ENCODE measurements at regions not wholly inside any gene's neighbourhood (a gene's known extent, or its start where the extent isn't known, plus 50 kb on each side); places are given as distances from the start of the nearest gene placed in this dataset.

- Mint-ChIP-seq H3K36me3 (ENCODE audit: low read depth) (no peaks in the 10 kb centered on the region), H3K4me3 (no peak overlapping the region), H3K4me1 (peaks cover 2% of the 10 kb centered on the region), H3K27ac (no peak overlapping the region), H3K27me3 (no peaks in the 10 kb centered on the region), H3K9me3 (no peaks in the 10 kb centered on the region)
- ChIA-PET POLR2A (no interaction called here), CTCF (no interaction called here)
- no peak for DNase-seq
Observed at GRCh38 chr5:124349931-124350330, 396.5 kb downstream of the ZNF608 start.

- no peaks in the 10 kb centered on the region for H3K27me3 Mint-ChIP-seq
Observed at GRCh38 chr5:124343451-124343867, 403.0 kb downstream of the ZNF608 start.

GRCh38 chr5:124342986-124343385, 403.5 kb downstream of the ZNF608 start:
- no peaks in the 10 kb centered on the region for H3K9me3 Mint-ChIP-seq
- H3K4me1 Mint-ChIP-seq = no peaks in the 10 kb centered on the region
- DNase-seq = no peak
- POLR2A ChIA-PET = no interaction called here
- CTCF ChIA-PET = interaction anchor here (0.7 kb wide), 1 partner anchor 1267 kb away, joined by 3 read pairs; no protein-coding TSS in a partner anchor
- no peaks in the 10 kb centered on the region for H3K27me3 Mint-ChIP-seq
- no peak overlapping the region for H3K4me3 Mint-ChIP-seq
- no peaks in the 10 kb centered on the region for H3K36me3 Mint-ChIP-seq (ENCODE audit: low read depth)
- H3K27ac Mint-ChIP-seq = no peak overlapping the region

More at GRCh38 chr5:124343451-124343867, 403.0 kb downstream of the ZNF608 start:
- Mint-ChIP-seq H3K36me3 (ENCODE audit: low read depth) (no peaks in the 10 kb centered on the region), H3K4me3 (no peak overlapping the region), H3K27ac (no peak overlapping the region), H3K4me1 (no peaks in the 10 kb centered on the region), H3K9me3 (no peaks in the 10 kb centered on the region)
- DNase-seq = no peak
- ChIA-PET CTCF (no interaction called here), POLR2A (no interaction called here)

GRCh38 chr5:124342584-124342983, 403.9 kb downstream of the ZNF608 start:
- POLR2A ChIA-PET = no interaction called here
- Mint-ChIP-seq H3K27me3 (no peaks in the 10 kb centered on the region), H3K36me3 (ENCODE audit: low read depth) (no peaks in the 10 kb centered on the region), H3K9me3 (no peaks in the 10 kb centered on the region), H3K4me1 (no peaks in the 10 kb centered on the region), H3K4me3 (no peak overlapping the region), H3K27ac (no peak overlapping the region)
- no peak for DNase-seq
- CTCF ChIA-PET = interaction anchor here (0.7 kb wide), 1 partner anchor 1267 kb away, joined by 3 read pairs; no protein-coding TSS in a partner anchor

GRCh38 chr5:124342027-124342471, 404.4 kb downstream of the ZNF608 start:
- Mint-ChIP-seq H3K9me3 (no peaks in the 10 kb centered on the region), H3K36me3 (ENCODE audit: low read depth) (no peaks in the 10 kb centered on the region), H3K4me1 (no peaks in the 10 kb centered on the region), H3K4me3 (no peak overlapping the region), H3K27ac (no peak overlapping the region), H3K27me3 (no peaks in the 10 kb centered on the region)
- CTCF ChIA-PET = no interaction called here
- POLR2A ChIA-PET = no interaction called here
- no peak for DNase-seq

- no peaks in the 10 kb centered on the region for H3K9me3 Mint-ChIP-seq
- H3K4me3 Mint-ChIP-seq = no peak overlapping the region
- no peaks in the 10 kb centered on the region for H3K36me3 Mint-ChIP-seq (ENCODE audit: low read depth)
- H3K27ac Mint-ChIP-seq = no peak overlapping the region
- H3K27me3 Mint-ChIP-seq = no peaks in the 10 kb centered on the region
- ChIA-PET POLR2A (no interaction called here), CTCF (no interaction called here)
- H3K4me1 Mint-ChIP-seq = no peaks in the 10 kb centered on the region
- DNase-seq = no peak
Observed at GRCh38 chr5:124341066-124341858, 405.2 kb downstream of the ZNF608 start.

GRCh38 chr5:124337996-124338395, 408.4 kb downstream of the ZNF608 start:
- no peak overlapping the region for H3K4me3 Mint-ChIP-seq
- CTCF ChIA-PET = no interaction called here
- no peak overlapping the region for H3K27ac Mint-ChIP-seq
- H3K4me1 Mint-ChIP-seq = no peaks in the 10 kb centered on the region
- H3K9me3 Mint-ChIP-seq = no peaks in the 10 kb centered on the region
- no peaks in the 10 kb centered on the region for H3K36me3 Mint-ChIP-seq (ENCODE audit: low read depth)
- POLR2A ChIA-PET = no interaction called here
- DNase-seq = no peak
- no peaks in the 10 kb centered on the region for H3K27me3 Mint-ChIP-seq

- H3K27me3 Mint-ChIP-seq = peaks cover 3% of the 10 kb centered on the region
- no peak overlapping the region for H3K4me3 Mint-ChIP-seq
- no peaks in the 10 kb centered on the region for H3K36me3 Mint-ChIP-seq (ENCODE audit: low read depth)
- H3K9me3 Mint-ChIP-seq = peaks cover 2% of the 10 kb centered on the region
- H3K27ac Mint-ChIP-seq = no peak overlapping the region
- H3K4me1 Mint-ChIP-seq = peaks cover 7% of the 10 kb centered on the region
- POLR2A ChIA-PET = no interaction called here
- CTCF ChIA-PET = no interaction called here
- no peak for DNase-seq
Observed at GRCh38 chr5:124333298-124333979, 413.0 kb downstream of the ZNF608 start.

GRCh38 chr5:124332273-124332672, 414.2 kb downstream of the ZNF608 start:
- CTCF ChIA-PET = interaction anchor here (0.6 kb wide), 1 partner anchor 79 kb away, joined by 3 read pairs; no protein-coding TSS in a partner anchor
- H3K4me3 Mint-ChIP-seq = no peak overlapping the region
- peaks cover 5% of the 10 kb centered on the region for H3K27me3 Mint-ChIP-seq
- POLR2A ChIA-PET = no interaction called here
- no peak for DNase-seq
- H3K36me3 Mint-ChIP-seq (ENCODE audit: low read depth) = no peaks in the 10 kb centered on the region
- peaks cover 7% of the 10 kb centered on the region for H3K4me1 Mint-ChIP-seq
- peaks cover 2% of the 10 kb centered on the region for H3K9me3 Mint-ChIP-seq
- peak overlapping the region; percentile 21 for H3K27ac Mint-ChIP-seq

- H3K27ac Mint-ChIP-seq = no peak overlapping the region
- CTCF ChIA-PET = interaction anchor here (0.6 kb wide), 1 partner anchor 600 kb away, joined by 4 read pairs; no protein-coding TSS in a partner anchor
Observed at GRCh38 chr5:124330595-124331220, 415.7 kb downstream of the ZNF608 start.

GRCh38 chr5:124328201-124328600, 418.2 kb downstream of the ZNF608 start:
- no peak for DNase-seq
- Mint-ChIP-seq H3K27ac (no peak overlapping the region), H3K27me3 (peaks cover 7% of the 10 kb centered on the region), H3K36me3 (ENCODE audit: low read depth) (no peaks in the 10 kb centered on the region), H3K9me3 (peaks cover 2% of the 10 kb centered on the region), H3K4me3 (no peak overlapping the region), H3K4me1 (peaks cover 7% of the 10 kb centered on the region)
- ChIA-PET POLR2A (no interaction called here), CTCF (no interaction called here)

More at GRCh38 chr5:124330595-124331220, 415.7 kb downstream of the ZNF608 start:
- Mint-ChIP-seq H3K4me1 (peaks cover 7% of the 10 kb centered on the region), H3K4me3 (no peak overlapping the region), H3K36me3 (ENCODE audit: low read depth) (no peaks in the 10 kb centered on the region), H3K9me3 (peaks cover 2% of the 10 kb centered on the region), H3K27me3 (peaks cover 5% of the 10 kb centered on the region)
- POLR2A ChIA-PET = no interaction called here
- no peak for DNase-seq

GRCh38 chr5:124318661-124319060, 427.8 kb downstream of the ZNF608 start:
- CTCF ChIA-PET = no interaction called here
- Mint-ChIP-seq H3K27ac (no peak overlapping the region), H3K9me3 (no peaks in the 10 kb centered on the region), H3K4me3 (no peak overlapping the region), H3K4me1 (no peaks in the 10 kb centered on the region), H3K27me3 (no peaks in the 10 kb centered on the region), H3K36me3 (ENCODE audit: low read depth) (no peaks in the 10 kb centered on the region)
- no peak for DNase-seq
- POLR2A ChIA-PET = no interaction called here

GRCh38 chr5:124317451-124317850, 429.0 kb downstream of the ZNF608 start:
- Mint-ChIP-seq H3K27ac (no peak overlapping the region), H3K4me3 (no peak overlapping the region), H3K4me1 (no peaks in the 10 kb centered on the region), H3K27me3 (no peaks in the 10 kb centered on the region), H3K36me3 (ENCODE audit: low read depth) (no peaks in the 10 kb centered on the region), H3K9me3 (no peaks in the 10 kb centered on the region)
- no peak for DNase-seq
- ChIA-PET CTCF (no interaction called here), POLR2A (no interaction called here)
